ENCODE measurements at regions not wholly inside any gene's neighbourhood (a gene's known extent, or its start where the extent isn't known, plus 50 kb on each side); places are given as distances from the start of the nearest gene placed in this dataset.
"Not testable (repeated sequence)": the region's sequence is repeated elsewhere in the genome, so short reads cannot be mapped to it uniquely, and the experiment has no call there.

DNA sequence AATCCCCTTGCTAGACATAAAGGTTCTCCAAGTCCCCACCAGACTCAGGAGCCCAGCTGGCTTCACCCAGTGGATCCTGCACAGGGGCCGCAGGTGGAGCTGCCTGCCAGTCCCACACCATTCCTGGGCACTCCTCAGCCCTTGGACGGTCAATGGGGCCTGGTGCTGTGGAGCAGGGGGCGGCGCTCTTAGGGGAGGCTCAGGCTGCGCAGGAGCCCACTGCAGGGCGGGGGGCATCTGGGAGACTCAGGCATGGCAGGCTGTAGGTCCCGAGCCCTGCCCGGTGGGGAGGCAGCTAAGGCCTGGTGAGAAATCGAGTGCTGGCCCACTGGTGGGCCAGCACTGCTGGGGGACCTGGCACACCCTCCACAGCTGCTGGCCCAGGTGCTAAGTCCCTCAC, 75.1 kb upstream of the TBC1D5 start:
- TF ChIP-seq, protein P1, sequence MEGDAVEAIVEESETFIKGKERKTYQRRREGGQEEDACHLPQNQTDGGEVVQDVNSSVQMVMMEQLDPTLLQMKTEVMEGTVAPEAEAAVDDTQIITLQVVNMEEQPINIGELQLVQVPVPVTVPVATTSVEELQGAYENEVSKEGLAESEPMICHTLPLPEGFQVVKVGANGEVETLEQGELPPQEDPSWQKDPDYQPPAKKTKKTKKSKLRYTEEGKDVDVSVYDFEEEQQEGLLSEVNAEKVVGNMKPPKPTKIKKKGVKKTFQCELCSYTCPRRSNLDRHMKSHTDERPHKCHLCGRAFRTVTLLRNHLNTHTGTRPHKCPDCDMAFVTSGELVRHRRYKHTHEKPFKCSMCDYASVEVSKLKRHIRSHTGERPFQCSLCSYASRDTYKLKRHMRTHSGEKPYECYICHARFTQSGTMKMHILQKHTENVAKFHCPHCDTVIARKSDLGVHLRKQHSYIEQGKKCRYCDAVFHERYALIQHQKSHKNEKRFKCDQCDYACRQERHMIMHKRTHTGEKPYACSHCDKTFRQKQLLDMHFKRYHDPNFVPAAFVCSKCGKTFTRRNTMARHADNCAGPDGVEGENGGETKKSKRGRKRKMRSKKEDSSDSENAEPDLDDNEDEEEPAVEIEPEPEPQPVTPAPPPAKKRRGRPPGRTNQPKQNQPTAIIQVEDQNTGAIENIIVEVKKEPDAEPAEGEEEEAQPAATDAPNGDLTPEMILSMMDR (IDR thresholded peaks at IDR 0.05; ENCODE audit: insufficient read depth, missing control alignments) = no peak
- FAIRE-seq = no peak
- DNase-seq (ENCODE audit: insufficient read length, low spot score) = no peak

DNA sequence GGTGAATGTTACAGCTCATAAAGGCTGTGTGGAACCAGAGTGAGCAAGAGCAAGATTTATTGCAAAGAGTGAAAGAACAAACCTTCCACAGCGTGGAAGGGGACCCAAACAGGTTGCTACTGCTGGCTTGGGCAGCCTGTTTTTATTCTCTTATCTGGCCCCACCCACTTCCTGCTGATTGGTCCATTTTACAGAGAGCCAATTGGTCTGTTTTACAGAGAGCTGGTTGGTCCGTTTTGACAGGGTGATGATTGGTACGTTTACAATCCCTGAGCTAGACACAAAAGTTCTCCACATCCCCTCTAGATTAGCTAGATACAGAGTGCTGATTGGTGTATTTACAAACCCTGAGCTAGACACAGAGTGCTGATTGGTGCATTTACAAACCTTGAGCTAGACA, 74.4 kb upstream of the TBC1D5 start:
- FAIRE-seq; DNase-seq (ENCODE audit: insufficient read length, low spot score): not testable (repeated sequence)

DNA sequence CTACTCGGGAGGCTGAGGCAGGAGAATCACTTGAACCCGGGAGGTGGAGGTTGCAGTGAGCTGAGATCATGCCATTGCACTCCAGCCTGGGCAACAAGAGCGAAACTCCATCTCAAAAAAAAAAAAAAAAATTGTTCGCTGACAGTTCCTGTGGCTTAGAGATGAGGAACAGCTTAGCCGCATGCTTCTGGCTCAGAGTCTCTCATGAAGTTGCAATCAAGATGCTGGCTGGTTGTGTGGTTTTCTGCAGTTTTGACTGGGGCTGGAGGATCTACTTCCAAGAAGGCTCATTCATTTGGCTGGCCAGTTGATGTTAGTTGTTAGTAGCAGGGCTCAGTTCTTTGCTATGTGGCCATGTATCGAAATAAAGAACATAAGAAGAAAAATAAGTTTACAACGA, 69.9 kb upstream of the TBC1D5 start:
- DNase-seq (ENCODE audit: insufficient read length, low spot score); FAIRE-seq: not testable (repeated sequence)

DNA sequence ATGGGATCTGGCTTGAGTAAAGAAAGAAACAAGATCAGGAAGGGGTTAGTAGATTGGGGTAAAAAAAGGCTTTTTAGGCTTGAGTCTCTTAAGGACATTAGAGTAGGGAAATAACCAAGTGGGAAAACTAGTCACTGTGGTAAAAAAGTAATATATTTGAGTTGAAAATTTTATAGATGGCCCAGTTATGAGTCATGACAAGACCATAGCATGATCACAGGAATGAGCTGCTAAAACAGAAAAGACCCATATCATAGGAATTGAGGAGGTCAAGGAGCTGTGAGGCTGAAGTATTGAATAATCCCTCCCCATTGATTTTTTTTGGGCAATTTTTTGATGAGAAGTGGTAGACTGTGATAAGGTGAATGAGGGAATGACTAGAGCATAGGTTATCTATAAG, 69.2 kb upstream of the TBC1D5 start:
- FAIRE-seq (no peak), DNase-seq (ENCODE audit: insufficient read length, low spot score) (no peak)
- TF ChIP-seq, protein P1 (IDR thresholded peaks at IDR 0.05; ENCODE audit: insufficient read depth, missing control alignments) = no peak

DNA sequence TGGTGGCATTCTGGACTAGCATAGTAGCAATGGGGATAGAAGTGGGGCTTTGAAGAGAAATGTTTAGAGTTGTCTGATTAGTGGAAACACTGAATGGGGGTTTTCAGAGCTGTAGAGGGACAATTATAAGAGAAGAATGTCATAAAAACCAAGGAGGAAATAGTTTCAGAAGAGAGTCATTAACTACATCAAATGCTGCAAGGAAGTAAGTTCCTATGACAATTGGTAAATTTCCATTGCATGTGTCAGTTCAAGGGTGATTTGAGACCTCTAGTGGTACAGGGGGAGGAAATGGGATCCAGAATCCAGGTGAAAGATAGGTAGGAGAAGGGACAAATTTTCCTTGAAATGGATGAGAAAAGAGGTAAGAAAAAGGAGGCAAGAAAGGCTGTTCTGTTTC, 68.3 kb upstream of the TBC1D5 start:
- FAIRE-seq (no peak), DNase-seq (ENCODE audit: insufficient read length, low spot score) (no peak)
- TF ChIP-seq, protein P1 (IDR thresholded peaks at IDR 0.05; ENCODE audit: insufficient read depth, missing control alignments) = peak; percentile 16

DNA sequence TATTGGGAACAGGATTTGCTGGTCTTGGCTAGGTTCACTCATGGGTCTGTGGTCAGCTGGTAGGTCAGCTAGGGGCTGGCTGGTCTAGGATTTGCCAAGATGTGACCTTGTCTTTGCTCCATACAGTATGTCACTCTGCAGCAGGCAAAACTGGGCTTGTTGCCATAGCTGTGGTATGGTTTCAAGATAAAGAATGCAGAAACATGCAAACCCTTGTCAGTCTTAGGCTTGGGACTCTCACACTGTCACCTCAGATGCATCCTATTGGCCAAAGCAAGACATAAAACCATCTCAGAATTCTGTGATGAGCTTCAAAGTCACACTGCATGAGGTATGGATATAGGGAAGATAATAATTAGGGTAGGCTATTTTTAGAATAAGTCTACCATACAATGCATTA, 66.6 kb upstream of the TBC1D5 start:
- DNase-seq (ENCODE audit: insufficient read length, low spot score) (no peak), FAIRE-seq (no peak)
- TF ChIP-seq, protein P1 (IDR thresholded peaks at IDR 0.05; ENCODE audit: insufficient read depth, missing control alignments) = no peak

DNA sequence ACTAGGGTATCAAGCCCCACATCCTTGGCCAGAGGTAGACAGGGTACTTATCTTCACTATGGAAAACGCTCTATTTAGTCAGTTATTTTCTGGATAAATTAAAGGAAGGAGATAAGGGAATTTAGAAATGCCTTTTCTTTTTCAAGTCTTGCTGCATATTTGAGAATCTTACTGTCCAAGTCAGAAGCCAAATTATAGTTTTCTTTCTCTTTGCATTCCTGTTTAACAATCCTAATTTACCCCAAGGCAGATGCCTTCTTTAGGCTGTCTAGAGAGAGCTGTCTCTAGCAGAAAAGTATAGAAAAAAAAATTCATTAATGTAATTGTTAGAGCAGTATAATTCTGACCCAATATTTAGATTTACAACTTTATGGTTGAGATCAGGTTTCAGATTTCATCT, 64.4 kb upstream of the TBC1D5 start:
- TF ChIP-seq, protein P1 (IDR thresholded peaks at IDR 0.05; ENCODE audit: insufficient read depth, missing control alignments) = no peak
- DNase-seq (ENCODE audit: insufficient read length, low spot score) = no peak
- FAIRE-seq = no peak

DNA sequence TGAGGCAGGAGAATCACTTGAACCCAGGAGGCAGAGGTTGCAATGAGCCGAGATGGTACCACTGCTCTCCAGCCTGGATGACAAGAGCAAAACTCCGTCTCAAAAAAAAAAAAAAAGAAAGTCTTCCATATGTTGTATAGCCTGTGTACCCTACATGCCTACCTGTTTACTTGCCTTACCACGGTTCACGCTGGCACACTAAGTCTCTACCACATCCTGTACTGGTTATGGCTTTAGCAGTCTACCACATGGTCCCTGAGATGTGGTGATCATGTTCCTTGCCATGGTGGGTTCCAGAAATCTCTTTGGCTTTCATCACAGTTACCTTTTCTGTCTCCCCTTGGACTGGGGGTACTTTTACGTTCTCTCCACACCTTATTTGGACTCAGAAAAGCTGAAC, 63.8 kb upstream of the TBC1D5 start:
- FAIRE-seq = no peak
- TF ChIP-seq, protein P1 (IDR thresholded peaks at IDR 0.05; ENCODE audit: insufficient read depth, missing control alignments) = no peak
- no peak for DNase-seq (ENCODE audit: insufficient read length, low spot score)

Measured in D721Med (cell line).